PC-9 (cell line): ENCODE measurements at regions not wholly inside any gene's neighbourhood (a gene's known extent, or its start where the extent isn't known, plus 50 kb on each side); places are given as distances from the start of the nearest gene placed in this dataset.

ENCODE experiments used
- BruUV-seq: library from RNA; stranded (reverse); fragments of 400-500 nt; replicated peaks from 2 replicates; lab custom pipeline; 2021; lab: Mats Ljungman, UMichigan
- CTCF ChIA-PET: fragments of 300-600 bp; sonication (Branson Sonifier 250); formaldehyde crosslinking; loops from one replicate; lab custom pipeline; 2022; ENCODE audit warnings: antibody characterized with exemption; lab: Charles Lee
- POLR2A ChIA-PET: fragments of 300-600 bp; sonication (Branson Sonifier 250); formaldehyde crosslinking; loops from one replicate; lab custom pipeline; 2022; ENCODE audit warnings: antibody characterized with exemption; ENCODE audit not compliant: unreplicated experiment; lab: Charles Lee
- DNase-seq, 2 experiments: peaks; one replicate each; pipeline versions ENCODE4 v3.0.0 to v3.0.0-alpha.2; 2015 to 2022; ENCODE audit warnings: mixed read lengths in 1 of 2
- H2AFZ ChIP-seq: fragments of 200-600 bp; sonication (generic); 2 replicates; pipeline ENCODE4 v1.8.1; 2017; ENCODE audit warnings: antibody characterized with exemption
- H3F3A ChIP-seq: fragments of 200-600 bp; sonication (generic); 2 replicates; pipeline ENCODE4 v1.8.1; 2017; ENCODE audit warnings: antibody characterized with exemption, mild to moderate bottlenecking, low read depth; ENCODE audit not compliant: insufficient read depth
- H3K27ac ChIP-seq: fragments of 200-600 bp; sonication (generic); 2 replicates; pipeline ENCODE4 v1.6.1; 2016; ENCODE audit warnings: mixed run types
- H3K27me3 ChIP-seq: fragments of 200-600 bp; sonication (generic); 2 replicates; pipeline ENCODE4 v1.6.1; 2016; ENCODE audit warnings: low read depth, mixed run types; ENCODE audit not compliant: insufficient read depth
- H3K36me3 ChIP-seq: fragments of 200-600 bp; sonication (generic); 2 replicates; pipeline ENCODE4 v1.6.1; 2016; ENCODE audit warnings: low read depth, mixed run types
- H3K4me1 ChIP-seq: fragments of 200-600 bp; sonication (generic); replicated peaks from 2 replicates; pipeline ENCODE4 v1.6.1; 2016; ENCODE audit warnings: mixed run types; ENCODE audit not compliant: insufficient read depth
- H3K4me2 ChIP-seq: fragments of 200-600 bp; sonication (generic); 2 replicates; pipeline ENCODE4 v1.6.1; 2017; ENCODE audit warnings: mixed run types
- H3K4me3 ChIP-seq: fragments of 200-600 bp; sonication (generic); 2 replicates; pipeline ENCODE4 v1.6.1; 2016; ENCODE audit warnings: mixed run types
- H3K79me2 ChIP-seq: fragments of 200-600 bp; sonication (generic); 2 replicates; pipeline ENCODE4 v1.6.1; 2017; ENCODE audit warnings: low read depth, mixed run types
- H3K9me2 ChIP-seq: fragments of 200-600 bp; sonication (generic); 2 replicates; pipeline ENCODE4 v1.8.1; 2017; ENCODE audit warnings: mild to moderate bottlenecking; ENCODE audit not compliant: insufficient read depth
- H3K9me3 ChIP-seq: fragments of 200-600 bp; sonication (generic); 2 replicates; pipeline ENCODE4 v1.8.1; 2016; ENCODE audit warnings: low read depth; ENCODE audit not compliant: insufficient read depth
- H4K20me1 ChIP-seq: fragments of 200-600 bp; sonication (generic); 2 replicates; pipeline ENCODE4 v1.8.1; 2017; ENCODE audit not compliant: insufficient read depth
- EZH2 ChIP-seq: fragments of 200-600 bp; sonication (generic); IDR thresholded peaks from 2 replicates; pipeline ENCODE4 v1.8.0; 2017; ENCODE audit warnings: antibody characterized with exemption, low read depth
- intact Hi-C: fragments of 100-400 bp; cut with micrococcal nuclease; formaldehyde crosslinking; loops from one replicate; pipeline ENCODE4 v1.10.0; 2022; ENCODE audit not compliant: unreplicated experiment
- TF ChIP-seq, protein P1 (sequence below): fragments of 200-600 bp; sonication (generic); conservative IDR thresholded peaks from 2 replicates; pipeline ENCODE4 v1.6.1; 2017; ENCODE audit warnings: mixed run types, antibody characterized with exemption, mild to moderate bottlenecking, moderate library complexity

GRCh38 chr4:34193451-34194154 lies 2050.7 kb downstream of the ARAP2 start:
- DNase-seq, result no peak
- intact Hi-C loops, result no loop called here
- H3K9me3 ChIP-seq, result no peaks in the 10 kb centered on the region
- H3K36me3 ChIP-seq, result no peaks in the 10 kb centered on the region
- H3F3A ChIP-seq, result no peaks in the 10 kb centered on the region
- H3K9me2 ChIP-seq, result no peaks in the 10 kb centered on the region
- BruUV-seq, result no TSS peak
- peaks cover 9% of the 10 kb centered on the region; the same call in 1 of the 2 replicates for H3K4me1 ChIP-seq
- H3K4me3 ChIP-seq, result 0 out of 2 replicates have a peak overlapping the region, but pooled peaks have one; percentile 7
- H2AFZ ChIP-seq, result no peak overlapping the region
- H4K20me1 ChIP-seq, result no peaks in the 10 kb centered on the region
- ChIA-PET CTCF (interaction anchor here (0.6 kb wide), 1 partner anchor 527 kb away, joined by 3 read pairs; no protein-coding TSS in a partner anchor), POLR2A (interaction anchor here (0.5 kb wide), 1 partner anchor 94 kb away, joined by 4 read pairs; no protein-coding TSS in a partner anchor)
- H3K27me3 ChIP-seq, result no peaks in the 10 kb centered on the region
- H3K27ac ChIP-seq, result no peak overlapping the region
- peak overlapping the region; percentile 42; the same call in 1 of the 2 replicates for H3K4me2 ChIP-seq
- TF ChIP-seq, protein P1, sequence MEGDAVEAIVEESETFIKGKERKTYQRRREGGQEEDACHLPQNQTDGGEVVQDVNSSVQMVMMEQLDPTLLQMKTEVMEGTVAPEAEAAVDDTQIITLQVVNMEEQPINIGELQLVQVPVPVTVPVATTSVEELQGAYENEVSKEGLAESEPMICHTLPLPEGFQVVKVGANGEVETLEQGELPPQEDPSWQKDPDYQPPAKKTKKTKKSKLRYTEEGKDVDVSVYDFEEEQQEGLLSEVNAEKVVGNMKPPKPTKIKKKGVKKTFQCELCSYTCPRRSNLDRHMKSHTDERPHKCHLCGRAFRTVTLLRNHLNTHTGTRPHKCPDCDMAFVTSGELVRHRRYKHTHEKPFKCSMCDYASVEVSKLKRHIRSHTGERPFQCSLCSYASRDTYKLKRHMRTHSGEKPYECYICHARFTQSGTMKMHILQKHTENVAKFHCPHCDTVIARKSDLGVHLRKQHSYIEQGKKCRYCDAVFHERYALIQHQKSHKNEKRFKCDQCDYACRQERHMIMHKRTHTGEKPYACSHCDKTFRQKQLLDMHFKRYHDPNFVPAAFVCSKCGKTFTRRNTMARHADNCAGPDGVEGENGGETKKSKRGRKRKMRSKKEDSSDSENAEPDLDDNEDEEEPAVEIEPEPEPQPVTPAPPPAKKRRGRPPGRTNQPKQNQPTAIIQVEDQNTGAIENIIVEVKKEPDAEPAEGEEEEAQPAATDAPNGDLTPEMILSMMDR, result no peak
- TF ChIP-seq EZH2, result no peak
- no peaks in the 10 kb centered on the region for H3K79me2 ChIP-seq

GRCh38 chr4:34194585-34194984 lies 2049.7 kb downstream of the ARAP2 start:
- peaks cover 9% of the 10 kb centered on the region; the same call in 1 of the 2 replicates for H3K4me1 ChIP-seq
- no peaks in the 10 kb centered on the region for H3K36me3 ChIP-seq
- intact Hi-C loops, result no loop called here
- TF ChIP-seq EZH2, result no peak
- H3F3A ChIP-seq, result no peaks in the 10 kb centered on the region
- ChIA-PET CTCF (no interaction called here), POLR2A (no interaction called here)
- H3K27me3 ChIP-seq, result no peaks in the 10 kb centered on the region
- no peaks in the 10 kb centered on the region for H3K9me3 ChIP-seq
- H3K79me2 ChIP-seq, result no peaks in the 10 kb centered on the region
- no peaks in the 10 kb centered on the region for H3K9me2 ChIP-seq
- H3K27ac ChIP-seq, result no peak overlapping the region
- no peaks in the 10 kb centered on the region for H4K20me1 ChIP-seq
- H2AFZ ChIP-seq, result no peak overlapping the region
- no peak for DNase-seq
- BruUV-seq, result no TSS peak
- no peak overlapping the region for H3K4me2 ChIP-seq
- no peak overlapping the region for H3K4me3 ChIP-seq

DNA sequence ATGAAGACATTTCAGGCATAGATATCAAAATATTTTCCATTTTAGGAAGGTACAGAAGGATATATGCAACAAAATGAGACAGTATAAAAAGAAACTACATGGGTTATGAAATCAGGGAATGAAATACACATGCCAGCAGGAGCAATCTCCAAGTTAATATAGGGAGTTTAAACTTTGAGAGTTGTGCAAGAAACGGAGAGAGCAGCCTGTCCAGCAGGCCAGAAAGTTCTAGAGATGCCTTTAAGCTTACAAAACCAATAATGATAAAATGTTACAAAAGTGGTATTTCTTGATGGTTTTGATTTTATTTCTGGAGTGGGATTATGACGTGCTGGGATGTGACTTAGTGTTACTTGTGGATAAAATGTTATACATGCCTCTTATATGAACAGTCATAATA lies 2047.9 kb downstream of the ARAP2 start:
- CTCF ChIA-PET, result no interaction called here
- no peaks in the 10 kb centered on the region for H3K9me3 ChIP-seq
- no peak for DNase-seq
- no peaks in the 10 kb centered on the region for H3K36me3 ChIP-seq
- H3K27me3 ChIP-seq, result no peaks in the 10 kb centered on the region
- H2AFZ ChIP-seq, result no peak overlapping the region
- no peak overlapping the region for H3K4me2 ChIP-seq
- peaks cover 9% of the 10 kb centered on the region; the same call in 1 of the 2 replicates for H3K4me1 ChIP-seq
- intact Hi-C loops, result no loop called here
- no peaks in the 10 kb centered on the region for H3K79me2 ChIP-seq
- H3F3A ChIP-seq, result no peaks in the 10 kb centered on the region
- no peaks in the 10 kb centered on the region for H4K20me1 ChIP-seq
- no peak overlapping the region for H3K27ac ChIP-seq
- TF ChIP-seq, protein P1, result no peak
- TF ChIP-seq EZH2, result no peak
- no TSS peak for BruUV-seq
- no peak overlapping the region for H3K4me3 ChIP-seq
- POLR2A ChIA-PET, result no interaction called here
- H3K9me2 ChIP-seq, result no peaks in the 10 kb centered on the region
